HG03378 (cell line): ENCODE measurements at regions not wholly inside any gene's neighbourhood (a gene's known extent, or its start where the extent isn't known, plus 50 kb on each side); places are given as distances from the start of the nearest gene placed in this dataset.
A peak's percentile ranks its signal among the peaks of the same experiment; 100 is the strongest.
"Not testable (repeated sequence)": the region's sequence is repeated elsewhere in the genome, so short reads cannot be mapped to it uniquely, and the experiment has no call there.

Source experiments
- ATAC-seq: cut with Tn5 transposase; IDR thresholded peaks from one replicate; pipeline ENCODE4 v1.9.1; 2021; ENCODE audit warnings: mild to moderate bottlenecking, moderate library complexity; ENCODE audit not compliant: unreplicated experiment

GRCh38 chr2:64250063-64250462 lies 105.8 kb upstream of the PELI1 start:
- no peak for ATAC-seq

DNA sequence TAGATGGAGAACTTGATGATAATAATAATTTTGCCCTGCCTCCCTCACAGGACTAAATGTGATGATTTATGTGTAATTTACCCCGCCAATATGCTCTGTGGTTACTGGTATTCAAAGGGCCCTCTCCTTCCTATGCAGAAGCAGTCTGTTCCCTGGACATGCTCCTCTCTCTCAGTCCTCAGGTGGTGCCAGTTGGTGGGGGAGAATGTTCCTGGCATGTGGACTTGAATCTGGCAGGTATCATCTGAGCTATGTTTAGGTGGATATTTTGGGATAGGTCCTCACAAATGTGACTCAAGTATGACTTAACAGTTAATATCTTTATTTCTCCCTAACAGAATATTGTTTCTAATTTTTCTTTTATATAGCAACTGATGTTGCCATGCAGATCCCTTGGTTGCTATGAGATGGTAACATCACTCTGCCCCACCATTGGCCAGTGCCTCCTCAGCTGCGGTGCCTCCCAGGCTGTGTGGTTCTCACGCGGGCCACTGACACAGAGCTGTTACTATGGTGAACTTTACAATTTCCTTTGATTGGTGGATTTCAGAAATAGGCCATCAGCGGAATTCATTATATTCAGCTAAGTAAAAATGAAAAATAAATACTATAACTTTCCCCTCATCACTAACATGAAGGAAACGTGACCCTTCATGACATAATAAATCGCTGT lies 106.7 kb upstream of the PELI1 start:
- ATAC-seq = no peak

GRCh38 chr2:64251497-64252250 lies 107.5 kb upstream of the PELI1 start:
- ATAC-seq = no peak

DNA sequence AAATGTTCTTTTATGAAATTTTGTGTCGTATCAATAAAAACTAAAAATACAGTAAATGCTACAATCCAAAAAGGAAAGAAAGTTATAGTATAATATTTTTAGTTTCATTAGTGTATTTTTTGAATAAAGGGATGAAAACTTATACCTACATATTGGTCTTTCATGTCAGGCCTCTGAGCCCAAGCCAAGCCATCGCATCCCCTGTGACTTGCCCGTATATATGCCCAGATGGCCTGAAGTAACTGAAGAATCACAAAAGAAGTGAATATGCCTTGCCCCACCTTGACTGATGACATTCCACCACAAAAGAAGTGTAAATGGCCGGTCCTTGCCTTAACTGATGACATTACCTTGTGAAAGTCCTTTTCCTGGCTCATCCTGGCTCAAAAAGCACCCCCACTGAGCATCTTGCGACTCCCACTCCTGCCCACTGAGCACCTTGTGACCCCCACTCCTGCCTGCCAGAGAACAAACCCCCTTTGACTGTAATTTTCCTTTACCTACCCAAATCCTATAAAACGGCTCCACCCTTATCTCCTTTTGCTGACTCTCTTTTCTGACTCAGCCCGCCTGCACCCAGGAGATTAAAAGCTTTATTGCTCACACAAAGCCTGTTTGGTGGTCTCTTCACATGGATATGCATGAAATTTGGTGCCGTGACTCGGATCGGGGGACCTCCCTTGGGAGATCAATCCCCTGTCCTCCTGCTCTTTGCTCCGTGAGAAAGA lies 108.2 kb upstream of the PELI1 start:
- ATAC-seq = not testable (repeated sequence)

DNA sequence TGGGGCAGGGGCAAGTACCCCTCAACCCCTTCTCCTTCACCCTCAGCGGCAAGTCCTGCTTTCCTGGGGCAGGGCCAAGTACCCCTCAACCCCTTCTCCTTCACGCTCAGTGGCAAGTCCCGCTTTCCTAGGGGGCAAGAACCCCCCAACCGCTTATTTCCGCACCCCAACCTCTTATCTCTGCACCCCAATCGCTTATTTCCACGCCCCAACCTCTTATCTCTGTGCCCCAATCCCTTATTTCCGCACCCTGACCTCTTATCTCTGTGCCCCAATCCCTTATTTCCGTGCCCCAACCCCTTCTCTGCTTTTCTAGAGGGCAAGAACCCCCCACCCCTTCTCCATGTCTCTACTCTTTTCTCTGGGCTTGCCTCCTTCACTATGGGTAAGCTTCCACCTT lies 109.2 kb upstream of the PELI1 start:
- ATAC-seq = not testable (repeated sequence)

DNA sequence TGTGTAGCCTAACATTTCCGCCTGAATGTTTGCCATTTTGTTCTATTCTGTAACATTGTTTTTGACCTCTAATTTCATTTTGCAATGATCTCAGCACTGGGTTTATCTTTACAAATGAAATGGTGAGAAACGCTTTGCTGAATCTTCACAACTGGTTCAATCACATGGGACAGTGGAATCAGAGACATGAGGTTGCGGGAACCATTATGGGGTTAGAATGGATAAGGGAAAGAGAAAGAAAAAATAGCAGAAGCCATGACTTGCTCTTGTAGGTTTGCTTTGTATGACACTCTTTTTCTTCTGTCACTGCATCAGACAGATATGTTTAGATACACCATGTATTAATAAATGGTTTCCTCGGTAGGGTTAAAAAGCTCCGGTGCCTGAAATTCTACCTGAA lies 114.3 kb upstream of the PELI1 start:
- no peak for ATAC-seq

DNA sequence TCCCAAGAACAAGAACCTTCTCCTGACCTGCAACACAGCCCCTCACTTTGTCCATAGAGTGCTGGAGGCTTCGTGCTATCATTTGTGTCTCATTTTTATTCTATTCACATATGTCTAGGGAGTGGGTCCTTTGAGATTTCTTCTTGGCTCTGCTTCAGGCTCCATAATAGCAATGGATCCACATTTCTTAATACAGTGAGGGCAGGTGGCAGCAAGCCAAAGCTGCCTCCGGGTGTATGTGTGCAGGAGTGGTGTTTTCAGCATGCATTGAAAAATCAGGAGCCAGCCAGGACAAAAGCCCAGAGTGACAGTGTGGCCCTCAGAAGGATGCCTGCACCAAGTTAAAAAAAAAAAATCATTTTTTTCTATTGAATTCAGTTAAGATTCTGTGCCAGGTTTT lies 115.1 kb upstream of the PELI1 start:
- ATAC-seq = no peak

- no peak for ATAC-seq
These were observed 116.0 kb upstream of the PELI1 start for GRCh38 chr2:64260093-64260803.

GRCh38 chr2:64260817-64261216 lies 116.6 kb upstream of the PELI1 start:
- ATAC-seq = peak; percentile 90

GRCh38 chr2:64262071-64262470 lies 117.9 kb upstream of the PELI1 start:
- no peak for ATAC-seq

DNA sequence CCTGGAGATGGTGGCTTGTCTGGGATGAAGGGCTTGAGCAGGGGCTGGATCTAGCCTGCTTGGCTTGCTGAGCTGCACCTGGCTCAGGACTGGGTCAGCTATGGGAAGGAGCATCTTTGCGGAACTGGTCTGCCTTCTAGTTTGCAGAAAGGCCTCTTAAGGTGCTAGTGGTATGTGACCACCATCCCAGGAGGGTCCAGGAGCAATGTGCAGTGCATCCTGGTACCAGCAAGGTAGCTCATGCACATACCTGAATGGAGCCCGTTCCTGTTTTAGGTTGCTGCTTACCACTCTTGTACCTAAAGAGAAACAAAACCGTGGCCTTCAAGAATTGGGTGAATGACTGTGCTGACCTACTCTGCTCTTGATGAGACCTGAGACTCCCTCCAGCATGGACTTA lies 118.6 kb upstream of the PELI1 start:
- no peak for ATAC-seq

DNA sequence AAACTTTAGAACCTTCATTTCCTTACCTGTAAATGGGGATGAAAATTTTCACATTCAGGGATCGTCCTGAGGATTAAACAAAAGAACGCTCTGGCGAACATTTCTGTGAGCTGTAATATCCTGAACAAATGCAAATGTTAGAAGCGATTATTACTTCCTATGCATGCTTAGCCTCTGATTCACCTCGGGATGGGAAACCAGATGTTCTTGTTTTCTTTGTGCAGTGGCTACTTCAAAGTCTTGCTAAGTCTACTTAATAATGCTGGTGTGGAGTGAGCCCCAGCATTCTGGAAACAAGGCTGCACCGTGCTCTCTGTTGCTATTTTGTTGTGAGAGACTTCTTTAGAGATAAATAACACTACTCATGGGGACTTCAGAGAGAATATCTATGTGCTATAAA lies 119.1 kb upstream of the PELI1 start:
- no peak for ATAC-seq

DNA sequence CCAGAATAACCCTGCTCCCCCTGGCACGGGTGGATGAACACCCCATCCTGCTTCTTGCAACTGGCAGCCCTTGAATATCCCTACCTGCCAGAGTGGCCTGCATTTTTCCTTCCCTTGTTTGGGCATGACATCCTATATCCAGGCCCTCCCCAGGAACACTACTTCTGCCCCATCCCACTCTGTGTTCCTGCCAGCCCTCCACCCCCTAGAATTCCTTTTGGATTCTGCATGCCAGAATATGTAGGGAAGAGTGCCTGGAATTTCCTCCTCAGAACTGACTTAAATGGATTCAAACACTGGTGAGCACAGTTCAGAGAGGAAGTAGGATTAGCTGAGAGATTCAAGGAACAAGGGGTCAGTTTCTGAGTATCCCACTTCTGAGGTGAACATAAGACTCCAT lies 123.5 kb upstream of the PELI1 start:
- ATAC-seq = no peak

DNA sequence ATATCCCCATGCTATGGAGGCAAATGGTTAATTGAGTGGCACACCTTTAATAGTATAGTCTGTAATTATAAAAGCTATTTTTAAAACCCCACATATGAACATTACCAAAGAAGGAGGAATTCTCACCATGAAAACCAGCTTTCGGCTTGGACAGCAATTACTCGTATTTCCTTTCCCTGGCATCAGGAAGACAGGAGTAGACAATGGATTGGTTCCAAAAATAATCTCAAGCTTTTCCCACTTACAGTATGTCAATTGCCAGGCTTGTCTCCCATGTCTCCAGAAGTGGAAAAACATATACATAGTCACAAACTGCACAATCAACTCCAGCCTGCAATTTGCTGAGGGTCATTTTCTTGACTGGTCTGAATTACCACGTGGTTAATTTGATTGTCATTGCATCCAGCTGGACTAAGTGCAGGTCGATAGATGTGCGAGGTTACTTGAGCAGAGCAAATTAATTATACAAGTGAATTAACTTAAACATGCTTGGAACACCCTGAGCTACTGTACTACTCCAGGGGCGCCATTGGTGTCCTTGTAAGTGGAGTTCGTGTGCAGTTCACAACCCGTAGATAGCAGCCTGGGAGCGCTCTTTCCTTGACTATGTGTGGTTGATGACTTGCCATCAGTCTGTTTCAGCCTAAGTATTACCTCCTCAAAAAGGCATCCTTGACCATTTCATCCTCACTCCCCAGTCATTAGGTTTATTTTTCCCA lies 124.3 kb upstream of the PELI1 start:
- ATAC-seq = no peak

DNA sequence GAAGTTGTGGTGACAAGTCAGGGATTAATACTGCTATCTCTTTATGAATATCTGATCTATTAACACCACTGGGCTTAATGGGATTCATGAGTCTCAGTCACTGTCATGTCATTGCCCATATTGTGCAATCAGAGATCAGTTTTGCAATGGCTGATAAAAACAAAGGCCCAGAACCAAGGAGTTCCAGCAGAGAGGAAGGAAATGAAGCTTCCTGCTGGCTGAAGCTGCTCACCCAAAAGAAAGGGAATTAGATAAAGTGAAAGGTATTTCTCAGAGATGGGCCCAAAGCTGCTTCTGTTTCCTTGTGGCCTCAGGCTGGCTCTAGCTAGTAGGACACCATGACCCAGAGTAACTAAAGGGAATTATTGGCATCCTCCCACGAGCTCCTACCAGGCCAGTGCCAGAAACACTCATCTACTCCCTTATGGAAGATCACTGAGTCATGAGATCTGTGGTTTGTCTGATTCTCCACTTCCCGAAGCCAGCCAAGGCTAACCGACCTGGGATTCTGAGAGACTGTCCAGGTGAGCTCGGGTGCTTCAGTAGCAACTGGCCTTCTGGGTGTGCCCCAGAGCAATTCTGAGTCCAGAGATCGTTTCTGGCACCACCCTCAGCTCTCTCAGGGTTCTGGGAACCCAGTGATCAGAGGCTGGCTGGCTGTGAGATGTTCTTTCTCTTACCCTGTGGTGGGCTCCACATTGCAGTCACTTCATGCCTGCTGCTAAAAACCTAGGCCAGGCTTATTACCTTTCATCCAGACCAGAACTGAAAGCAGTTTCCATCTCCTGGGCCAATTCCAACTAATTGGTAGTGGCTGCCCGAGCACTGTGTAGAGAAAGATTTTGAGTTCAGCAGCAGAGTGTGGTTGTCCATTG lies 129.5 kb upstream of the PELI1 start:
- ATAC-seq = no peak

DNA sequence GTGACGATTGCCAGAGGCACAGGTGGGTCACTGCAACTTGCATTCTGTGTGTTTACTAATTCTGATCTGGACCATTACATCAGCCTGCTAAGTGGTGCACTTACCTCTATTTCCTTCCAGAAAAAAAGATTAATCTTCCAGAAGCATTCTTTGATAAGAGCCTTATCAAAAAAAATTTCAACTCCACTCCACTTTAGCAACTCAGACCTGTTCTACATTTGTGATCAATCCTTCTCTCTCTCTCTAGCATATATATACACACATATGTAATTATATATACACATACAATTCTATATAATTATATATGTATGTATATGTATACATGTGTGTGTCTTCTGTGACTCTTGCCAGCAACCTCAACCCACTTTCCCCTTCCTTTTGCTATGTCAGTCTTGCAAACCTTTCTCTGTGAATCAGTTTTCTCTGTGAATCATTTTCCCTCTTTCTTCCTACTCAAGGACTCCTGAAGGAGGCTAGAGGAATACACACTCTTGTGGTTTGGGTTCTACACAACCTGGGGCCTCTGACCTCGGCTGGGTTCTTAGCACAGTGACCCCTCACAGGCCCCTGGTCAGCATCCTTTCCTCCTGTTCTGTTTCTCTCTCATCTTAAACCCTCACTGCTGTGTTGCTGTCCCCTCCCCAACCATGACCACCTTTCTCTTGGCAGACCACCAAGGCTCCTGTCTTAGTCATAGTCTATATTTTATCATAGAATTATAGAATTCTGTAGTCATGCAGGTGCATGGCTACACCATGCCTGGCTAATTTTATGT lies 130.4 kb upstream of the PELI1 start:
- ATAC-seq = no peak

- ATAC-seq = no peak
These were observed 130.9 kb upstream of the PELI1 start for GRCh38 chr2:64275174-64275466.

DNA sequence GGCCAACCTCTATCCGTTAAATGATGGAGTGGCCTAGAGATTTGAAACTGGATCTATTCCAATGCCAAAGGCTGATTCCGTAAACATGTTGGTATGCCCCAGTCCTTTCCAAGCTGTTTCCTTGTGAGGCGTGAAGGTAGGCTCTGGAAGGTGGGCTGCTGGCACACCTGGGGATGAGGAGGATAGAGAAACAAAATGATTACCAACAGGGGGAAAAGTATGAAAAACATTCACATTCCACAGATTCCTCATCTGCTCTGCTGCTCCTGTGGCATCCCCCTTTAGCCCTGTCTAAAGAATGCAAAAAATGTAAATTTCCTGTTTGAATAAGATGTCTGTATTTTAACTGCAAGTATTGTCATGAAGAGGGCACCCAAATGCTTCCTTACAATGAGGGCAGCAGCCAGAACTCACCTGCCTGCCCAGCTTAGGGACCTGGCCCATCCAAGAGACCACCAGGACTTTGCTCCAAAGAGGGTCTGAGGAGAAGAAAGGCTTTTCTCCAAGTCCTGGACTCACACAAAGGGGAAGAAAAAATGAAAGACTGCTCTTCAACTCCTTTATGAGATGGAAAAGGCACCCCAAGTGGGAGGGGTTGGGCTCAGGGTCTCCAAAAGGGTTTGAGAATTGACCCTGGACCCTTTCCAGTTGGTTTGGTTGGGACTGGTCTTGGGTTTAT lies 132.3 kb upstream of the PELI1 start:
- no peak for ATAC-seq
